ENCODE measurements at regions not wholly inside any gene's neighbourhood (a gene's known extent, or its start where the extent isn't known, plus 50 kb on each side); places are given as distances from the start of the nearest gene placed in this dataset.

- no peak for TF ChIP-seq EZH2phosphoT487 (conservative IDR thresholded peaks at IDR 0.05; ENCODE audit: low read length)
- no peak for TF ChIP-seq CTCF (IDR thresholded peaks at IDR 0.05; ENCODE audit: insufficient read depth, low read length, poor library complexity, severe bottlenecking)
- no peaks in the 10 kb centered on the region for H4K20me1 ChIP-seq (ENCODE audit: low read depth, low read length)
- no peak overlapping the region for H3K27ac ChIP-seq (ENCODE audit: low read depth, low read length)
- H3K27me3 ChIP-seq (ENCODE audit: low read length) = no peaks in the 10 kb centered on the region
- H3K4me3 ChIP-seq (ENCODE audit: insufficient read depth, low read length, poor library complexity, severe bottlenecking) = no peak overlapping the region
- no peaks in the 10 kb centered on the region for H3K79me2 ChIP-seq (ENCODE audit: insufficient read depth, low read length)
- H2AFZ ChIP-seq (ENCODE audit: low read depth, low read length, severe bottlenecking) = no peak overlapping the region
- H3K9me3 ChIP-seq (ENCODE audit: insufficient read depth, low read length) = no peaks in the 10 kb centered on the region
- H3K9me2 ChIP-seq (replicated peaks; ENCODE audit: insufficient read depth, low read length) = no peaks in the 10 kb centered on the region
- no peak overlapping the region for H3K4me2 ChIP-seq (ENCODE audit: low read depth, low read length, poor library complexity, severe bottlenecking)
- H3K9ac ChIP-seq (ENCODE audit: low read length) = no peak overlapping the region
- no peaks in the 10 kb centered on the region for H3K36me3 ChIP-seq (ENCODE audit: low read length)
- no peaks in the 10 kb centered on the region for H3F3A ChIP-seq (ENCODE audit: insufficient read depth)
Observed at GRCh38 chr3:70488131-70488530, 175.7 kb upstream of the MDFIC2 start.

GRCh38 chr3:70486414-70487017, 174.1 kb upstream of the MDFIC2 start:
- Histone ChIP-seq H3K27ac (ENCODE audit: low read depth, low read length) (no peak overlapping the region), H3K9me2 (replicated peaks; ENCODE audit: insufficient read depth, low read length) (no peaks in the 10 kb centered on the region), H2AFZ (ENCODE audit: low read depth, low read length, severe bottlenecking) (no peak overlapping the region), H3K27me3 (ENCODE audit: low read length) (no peaks in the 10 kb centered on the region), H3K9ac (ENCODE audit: low read length) (no peak overlapping the region), H3K79me2 (ENCODE audit: insufficient read depth, low read length) (no peaks in the 10 kb centered on the region), H3K36me3 (ENCODE audit: low read length) (no peaks in the 10 kb centered on the region), H3K4me3 (ENCODE audit: insufficient read depth, low read length, poor library complexity, severe bottlenecking) (no peak overlapping the region), H3F3A (ENCODE audit: insufficient read depth) (no peaks in the 10 kb centered on the region), H3K4me2 (ENCODE audit: low read depth, low read length, poor library complexity, severe bottlenecking) (no peak overlapping the region), H3K9me3 (ENCODE audit: insufficient read depth, low read length) (no peaks in the 10 kb centered on the region), H4K20me1 (ENCODE audit: low read depth, low read length) (no peaks in the 10 kb centered on the region)
- TF ChIP-seq EZH2phosphoT487 (conservative IDR thresholded peaks at IDR 0.05; ENCODE audit: low read length) = no peak
- TF ChIP-seq CTCF (IDR thresholded peaks at IDR 0.05; ENCODE audit: insufficient read depth, low read length, poor library complexity, severe bottlenecking) = no peak

- Histone ChIP-seq H3K27ac (ENCODE audit: low read depth, low read length) (no peak overlapping the region), H2AFZ (ENCODE audit: low read depth, low read length, severe bottlenecking) (no peak overlapping the region), H3K4me2 (ENCODE audit: low read depth, low read length, poor library complexity, severe bottlenecking) (no peak overlapping the region), H4K20me1 (ENCODE audit: low read depth, low read length) (no peaks in the 10 kb centered on the region), H3K9me3 (ENCODE audit: insufficient read depth, low read length) (no peaks in the 10 kb centered on the region), H3K79me2 (ENCODE audit: insufficient read depth, low read length) (no peaks in the 10 kb centered on the region), H3K27me3 (ENCODE audit: low read length) (no peaks in the 10 kb centered on the region), H3K36me3 (ENCODE audit: low read length) (no peaks in the 10 kb centered on the region), H3K9me2 (replicated peaks; ENCODE audit: insufficient read depth, low read length) (no peaks in the 10 kb centered on the region), H3K9ac (ENCODE audit: low read length) (no peak overlapping the region), H3F3A (ENCODE audit: insufficient read depth) (no peaks in the 10 kb centered on the region), H3K4me3 (ENCODE audit: insufficient read depth, low read length, poor library complexity, severe bottlenecking) (no peak overlapping the region)
- TF ChIP-seq CTCF (IDR thresholded peaks at IDR 0.05; ENCODE audit: insufficient read depth, low read length, poor library complexity, severe bottlenecking) = no peak
Observed at GRCh38 chr3:70476174-70476573, 163.7 kb upstream of the MDFIC2 start.

Measured in SU-DHL-6 (cell line).